Left renal pelvis (tissue), 4 donors: ENCODE measurements at regions not wholly inside any gene's neighbourhood (a gene's known extent, or its start where the extent isn't known, plus 50 kb on each side); places are given as distances from the start of the nearest gene placed in this dataset.

Experiments used
- DNase-seq, 4 donors: peaks; one replicate each; pipeline ENCODE4 v3.0.0-alpha.2; 2013; ENCODE audit warnings: low read depth in 4 of 4, low spot score in 3 of 4

DNA sequence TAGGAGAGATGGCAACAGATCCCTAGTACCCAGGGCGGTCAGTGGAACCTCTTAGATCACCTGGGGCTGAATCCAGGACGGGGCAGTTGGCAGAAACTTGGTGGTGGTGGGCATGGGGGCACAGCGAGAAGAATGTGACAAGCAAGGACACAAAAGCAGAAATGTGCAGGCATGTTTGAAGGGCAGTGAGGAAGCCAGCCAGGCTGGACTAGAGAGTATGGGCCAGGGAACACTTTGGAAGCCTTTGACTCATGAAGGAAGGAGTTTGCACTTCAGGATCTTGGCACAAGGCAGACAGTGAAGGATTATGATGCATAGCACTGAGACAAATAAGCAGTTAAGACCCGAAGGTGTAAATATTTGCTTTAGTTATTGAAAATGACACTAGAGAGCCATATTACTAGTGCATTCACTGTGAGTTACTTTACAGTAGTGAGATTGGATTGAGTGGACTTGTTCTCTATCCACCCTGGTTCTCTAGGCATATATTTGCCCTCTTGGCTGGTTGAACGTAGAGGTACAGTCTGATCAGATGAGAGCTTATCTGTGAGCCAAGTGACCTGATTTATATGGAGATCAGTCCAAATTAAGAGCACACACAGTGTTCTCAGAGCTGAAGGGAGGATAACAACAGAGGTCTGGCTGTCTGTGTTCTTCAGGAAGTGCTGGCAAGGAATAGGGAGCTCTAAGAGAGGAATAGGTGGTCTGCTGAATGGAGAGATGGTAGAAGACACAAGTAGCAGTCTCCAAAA, 210.4 kb downstream of the SNX19 start:
- no peak for DNase-seq

DNA sequence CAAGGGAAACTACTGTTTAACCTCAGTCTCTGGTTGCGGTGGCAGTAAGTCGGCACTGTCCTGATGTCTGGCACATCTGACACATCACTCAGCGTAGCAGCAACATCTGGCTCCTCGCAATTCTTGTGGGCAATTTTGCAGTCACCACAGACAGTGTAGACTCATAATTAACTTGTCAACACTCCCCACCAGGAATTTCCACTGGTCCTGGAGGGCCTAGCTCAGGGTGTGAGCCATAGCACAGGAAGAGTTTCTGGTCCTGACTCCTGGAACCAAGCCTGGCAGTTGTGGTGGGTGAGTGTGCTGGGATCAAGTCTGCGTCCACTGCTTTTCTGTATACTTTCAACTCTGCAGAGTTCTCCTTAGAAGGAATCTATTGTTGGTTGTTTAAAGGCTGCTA, 209.7 kb downstream of the SNX19 start:
- no peak for DNase-seq

GRCh38 chr11:130707217-130707616, 209.1 kb downstream of the SNX19 start:
- DNase-seq = no peak

DNA sequence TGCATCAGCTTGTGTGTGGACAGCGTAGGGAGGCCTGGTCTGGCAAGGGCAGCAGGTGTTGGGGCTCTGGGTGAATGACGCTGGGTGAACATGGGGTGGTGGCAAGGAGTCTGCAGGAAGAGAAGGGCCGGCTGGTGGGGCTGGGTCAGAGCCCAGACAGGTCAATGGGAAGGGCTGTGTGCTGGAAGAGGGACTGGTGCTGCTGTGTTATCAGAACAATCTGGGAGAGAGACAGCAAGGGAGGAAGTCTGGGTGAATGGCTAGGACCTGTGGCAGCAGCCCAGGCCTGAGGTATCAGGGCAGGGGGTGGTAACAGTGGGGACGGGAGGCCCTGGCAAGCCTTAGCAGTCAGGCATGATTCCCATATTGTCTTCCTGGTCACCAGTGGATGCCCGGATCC, 206.7 kb downstream of the SNX19 start:
- no peak for DNase-seq

DNA sequence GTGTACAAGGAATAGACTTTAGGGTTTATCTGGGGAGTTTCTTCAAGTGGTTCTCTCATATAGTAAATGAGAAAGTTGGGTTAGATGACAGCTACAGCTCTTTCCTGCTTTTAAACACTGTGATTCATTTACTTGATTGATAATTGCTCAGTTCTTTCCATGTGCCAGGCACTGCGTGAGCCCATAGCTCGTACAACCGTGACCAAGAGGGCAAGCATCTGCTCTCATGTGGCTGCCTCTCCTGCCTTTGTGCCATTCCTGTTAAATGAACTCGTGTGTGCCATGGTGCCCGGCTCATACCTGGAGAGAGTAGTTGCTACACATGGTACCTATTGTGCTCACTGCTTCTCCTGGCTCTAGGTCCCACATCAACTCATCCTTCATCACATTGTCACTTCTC, 206.3 kb downstream of the SNX19 start:
- no peak for DNase-seq

DNA sequence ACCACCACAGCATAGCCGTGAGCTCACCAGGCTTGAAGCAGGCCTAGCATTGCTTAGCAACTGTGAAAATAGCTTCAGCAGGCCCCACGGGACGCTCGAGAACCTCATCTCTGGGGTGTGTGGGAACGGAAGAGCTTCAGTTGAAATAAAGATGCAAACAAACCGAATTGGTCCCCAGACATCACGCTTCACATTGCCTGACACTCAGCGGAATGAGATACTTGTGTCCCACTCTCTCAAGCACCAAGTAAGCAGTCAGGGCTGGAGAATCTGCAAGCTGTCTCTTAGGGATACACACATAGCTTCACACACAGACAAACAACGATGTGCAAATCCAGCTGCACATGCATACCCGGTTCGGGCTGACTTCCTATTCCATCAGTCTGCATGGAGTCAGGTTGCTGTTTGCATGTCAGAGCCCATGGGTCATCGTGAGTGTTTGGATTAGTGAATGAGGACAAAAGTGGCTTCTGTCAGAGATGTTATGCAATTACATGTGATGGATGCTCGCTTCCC, 205.7 kb downstream of the SNX19 start:
- DNase-seq = no peak

DNA sequence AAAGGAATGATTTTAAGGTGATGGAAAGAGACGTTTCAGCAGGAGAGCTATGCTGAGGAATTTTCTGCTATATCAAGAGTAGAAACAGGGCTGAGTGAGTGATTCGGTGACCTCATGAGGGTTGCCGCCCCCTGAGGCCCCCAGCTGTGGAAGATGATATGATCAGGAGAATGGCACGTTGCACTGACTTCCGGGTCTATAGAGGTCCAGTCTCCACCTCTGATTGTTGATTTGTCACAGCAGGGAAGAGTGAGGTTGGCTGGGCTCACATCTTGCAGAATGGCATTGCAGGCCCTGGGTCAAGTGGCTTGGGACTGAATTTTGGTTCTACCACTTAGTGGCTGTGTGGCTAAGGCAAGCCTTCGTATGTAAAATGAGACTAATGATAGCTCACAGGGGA, 205.1 kb downstream of the SNX19 start:
- DNase-seq = no peak

- DNase-seq = no peak
Measured at GRCh38 chr11:130712480-130712879, 203.8 kb downstream of the SNX19 start.

- no peak for DNase-seq
Measured at GRCh38 chr11:130715085-130715876, 201.0 kb downstream of the SNX19 start.

GRCh38 chr11:130715877-130716220, 200.4 kb downstream of the SNX19 start:
- no peak for DNase-seq

DNA sequence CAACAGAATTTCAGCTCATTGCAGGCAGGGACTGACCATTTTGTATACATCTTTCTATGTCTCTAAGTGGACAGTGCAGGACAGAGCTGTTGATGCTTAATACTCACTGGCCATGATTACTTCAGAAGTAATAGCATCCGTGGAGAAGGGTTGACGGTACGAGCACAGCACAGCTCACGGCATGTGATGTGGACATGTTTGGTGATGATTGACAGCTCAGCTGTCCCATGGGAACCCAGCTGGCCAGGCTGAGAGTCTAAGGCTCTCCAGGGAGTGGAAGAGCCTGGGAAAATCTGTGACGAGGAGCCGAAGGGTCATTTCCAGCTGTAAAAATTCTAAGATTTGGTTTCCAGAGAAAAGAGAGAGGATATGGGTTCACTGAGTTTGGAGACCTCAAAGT, 198.2 kb downstream of the SNX19 start:
- DNase-seq = no peak

DNA sequence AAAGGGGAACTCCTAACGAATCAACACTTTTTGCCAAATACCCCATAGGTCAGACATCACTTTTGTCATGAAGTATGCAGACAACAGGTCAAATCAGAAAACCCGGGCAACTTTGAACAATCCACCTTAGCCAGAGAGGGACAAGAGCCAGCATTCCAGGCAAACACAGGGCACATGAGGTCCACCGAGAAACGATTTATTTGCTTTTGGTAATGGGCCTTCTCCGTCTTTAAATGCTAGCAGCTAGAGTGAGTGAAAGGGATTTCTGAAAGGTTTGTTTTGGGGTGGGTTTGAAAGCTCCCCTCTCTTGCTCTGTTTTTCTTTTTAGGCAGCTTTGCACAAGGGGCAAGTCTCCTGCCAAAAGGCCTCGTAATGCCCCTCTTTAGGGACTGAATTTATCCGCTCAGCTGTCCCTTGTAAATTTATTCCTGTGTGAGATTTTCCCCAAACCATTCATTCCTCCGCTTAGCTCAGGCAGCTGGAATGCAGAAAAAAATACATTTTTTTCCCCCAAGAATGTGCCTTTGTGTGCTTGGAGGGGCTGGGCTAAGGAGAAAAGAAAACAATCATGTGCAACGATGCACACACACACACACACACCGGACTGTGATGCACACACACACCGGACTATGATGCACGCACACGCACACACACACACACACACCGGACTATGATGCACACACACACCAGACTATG, 196.9 kb downstream of the SNX19 start:
- DNase-seq = no peak

- no peak for DNase-seq
Measured at GRCh38 chr11:130720232-130721022, 195.9 kb downstream of the SNX19 start.

- no peak for DNase-seq
Measured at GRCh38 chr11:130721023-130721681, 195.1 kb downstream of the SNX19 start.

DNA sequence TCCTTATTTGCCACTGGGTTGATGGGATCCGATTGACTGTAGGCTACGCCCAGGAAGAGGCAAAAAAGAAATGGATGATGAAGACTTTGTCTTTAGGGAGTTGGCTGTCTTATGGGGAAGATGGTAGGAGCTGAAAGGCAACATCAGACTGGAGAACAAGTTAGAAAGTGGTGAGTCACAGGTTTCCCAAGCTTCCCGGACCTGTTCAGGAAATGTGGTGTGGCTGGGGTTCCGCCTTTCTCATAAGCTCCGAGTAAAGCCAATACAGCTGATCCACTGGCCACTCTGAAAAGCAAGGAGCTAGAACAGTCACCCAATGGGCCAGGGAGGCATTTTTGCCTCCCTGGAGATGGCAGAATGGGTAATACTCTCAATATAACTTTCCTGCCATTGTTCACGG, 194.5 kb downstream of the SNX19 start:
- DNase-seq = no peak

DNA sequence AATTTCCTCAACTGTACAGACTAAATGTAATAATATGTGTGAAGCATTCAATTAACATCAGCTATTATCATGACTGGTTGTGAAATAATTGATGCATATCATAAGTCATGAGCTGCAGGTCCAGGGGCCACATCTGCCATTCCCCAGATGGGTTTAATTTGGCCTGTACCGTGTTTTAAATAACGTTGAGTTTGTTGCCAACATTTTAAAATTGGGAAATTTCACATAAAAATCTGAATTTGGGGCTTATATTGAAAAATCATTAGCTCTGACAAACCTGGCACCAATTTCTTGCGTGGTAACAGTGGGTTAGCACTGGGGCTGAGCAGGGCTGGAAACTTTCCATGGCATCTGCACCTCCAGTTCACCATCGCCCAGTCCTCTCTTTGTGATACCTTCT, 193.9 kb downstream of the SNX19 start:
- DNase-seq = no peak

DNA sequence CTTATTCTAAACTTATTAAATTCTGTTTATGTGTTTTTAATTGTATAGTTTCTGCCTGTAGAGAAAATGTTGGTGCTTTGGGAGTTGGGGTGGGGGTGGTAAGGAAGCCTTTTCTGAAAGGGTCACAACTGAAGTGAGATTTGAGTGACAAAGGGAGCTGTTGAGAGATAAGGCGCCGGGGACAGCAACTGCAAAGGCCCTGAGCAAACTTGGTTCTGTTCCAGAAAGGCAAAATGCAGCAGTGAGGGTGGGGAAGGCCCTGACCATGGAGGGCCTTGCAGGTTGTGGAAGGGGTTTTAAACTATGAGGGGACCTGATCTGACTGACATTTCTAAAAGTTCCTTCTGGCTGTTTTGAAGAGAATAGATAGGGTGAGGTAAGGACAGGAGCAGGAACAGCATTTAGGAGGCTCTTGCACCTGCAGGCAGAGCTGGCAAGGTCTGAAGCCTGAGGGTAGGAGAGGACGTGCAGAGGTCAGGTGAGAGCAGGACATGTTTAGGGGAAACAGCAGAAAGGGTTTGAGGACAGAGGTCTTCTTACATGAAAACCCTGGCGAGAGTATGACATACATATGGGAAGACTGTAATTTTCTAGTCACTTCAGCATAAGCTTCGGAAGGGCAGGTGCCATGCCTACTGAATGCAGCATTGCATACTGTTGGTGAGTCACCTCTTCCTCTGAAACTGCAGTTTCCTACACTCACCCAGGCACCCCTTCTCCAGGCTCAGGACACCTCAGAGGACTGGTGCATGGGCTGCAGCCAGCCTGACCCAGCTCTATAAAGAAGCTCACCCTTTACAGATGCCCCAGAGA, 190.7 kb downstream of the SNX19 start:
- no peak for DNase-seq

- DNase-seq = no peak
Measured at GRCh38 chr11:130726234-130727037, 189.8 kb downstream of the SNX19 start.
